ENCODE measurements at regions not wholly inside any gene's neighbourhood (a gene's known extent, or its start where the extent isn't known, plus 50 kb on each side); places are given as distances from the start of the nearest gene placed in this dataset.
A peak's percentile ranks its signal among the peaks of the same experiment; 100 is the strongest.

DNA sequence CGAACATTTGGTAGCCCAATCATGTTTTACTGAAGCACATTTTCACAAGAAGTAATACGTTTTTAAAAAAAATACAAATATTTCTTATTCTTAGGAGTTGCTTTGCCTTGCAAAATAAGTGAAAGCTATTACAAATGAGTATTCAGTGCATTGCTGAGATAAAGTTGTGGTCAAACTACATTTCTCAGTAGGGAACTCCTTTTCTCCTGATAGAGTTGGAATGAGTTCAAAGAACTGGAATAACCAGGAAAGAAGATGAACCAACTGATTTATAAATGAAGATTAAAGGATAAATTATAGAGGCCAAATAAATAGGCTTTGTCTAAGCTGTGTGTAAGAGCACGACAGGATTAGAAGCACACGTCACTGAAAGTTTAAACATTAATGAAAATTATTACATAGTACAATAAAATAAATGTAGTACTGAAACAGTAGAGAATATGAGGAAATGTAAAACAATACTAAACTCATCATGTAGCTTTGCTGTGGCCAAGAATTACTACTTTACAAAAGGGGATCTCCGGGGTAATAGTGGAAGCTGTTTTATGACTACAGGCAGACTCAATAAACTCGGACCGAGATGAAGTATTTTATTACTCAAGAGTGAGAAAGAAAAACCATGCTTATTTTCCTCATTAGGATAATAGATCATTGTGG lies 73.6 kb downstream of the KCNJ2 start:
- Mint-ChIP-seq H3K36me3 (no peaks in the 10 kb centered on the region), H3K4me3 (no peak overlapping the region), H3K27me3 (no peaks in the 10 kb centered on the region), H3K27ac (no peak overlapping the region), H3K9me3 (peaks cover 0 to 5% (median 0%) of the 10 kb centered on the region in 8 donors), H3K4me1 (no peaks in the 10 kb centered on the region)
- POLR2A ChIA-PET (ENCODE audit: partially characterized antibody), result no interaction called here
- Histone ChIP-seq H3K27ac (ENCODE audit: low read depth, low read length) (no peak overlapping the region), H3K4me1 (ENCODE audit: insufficient read depth, low read length) (no peaks in the 10 kb centered on the region), H3K36me3 (ENCODE audit: insufficient read depth, low read length) (no peaks in the 10 kb centered on the region), H3K4me3 (ENCODE audit: low read length in 2 of 2) (no peak overlapping the region), H3K9me3 (ENCODE audit: control insufficient read depth in 1 of 2, low read length in 2 of 2) (no peaks in the 10 kb centered on the region), H3K27me3 (ENCODE audit: insufficient read depth, low read length) (no peaks in the 10 kb centered on the region)
- intact Hi-C loops (cut with micrococcal nuclease), result no loop called here
- CTCF ChIA-PET (ENCODE audit: partially characterized antibody), result interaction anchor here (1.6 kb wide), 1 partner anchor 12 kb away, joined by 5 read pairs; no protein-coding TSS in a partner anchor
- no peak for DNase-seq

DNA sequence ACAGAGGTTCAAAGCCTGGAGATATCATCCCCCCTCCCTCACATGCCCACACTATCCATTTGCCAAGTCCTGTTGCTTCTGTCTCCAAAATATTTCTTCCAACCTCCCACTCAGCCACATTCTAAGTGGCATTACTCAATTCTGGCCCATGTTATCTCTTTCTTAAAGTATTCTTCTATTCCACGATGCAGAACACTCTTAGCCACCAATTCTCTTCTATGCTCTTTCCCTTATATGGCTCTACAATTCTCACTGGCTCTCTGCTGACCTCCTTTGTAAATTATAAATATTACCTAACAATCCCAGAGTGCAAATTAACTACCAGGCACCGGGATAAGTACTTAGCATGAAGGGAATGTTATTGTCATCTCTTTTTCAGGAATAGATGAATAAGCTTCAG lies 82.4 kb downstream of the KCNJ2 start:
- Histone ChIP-seq H3K4me1 (ENCODE audit: insufficient read depth, low read length) (no peaks in the 10 kb centered on the region), H3K4me3 (ENCODE audit: low read length in 2 of 2) (no peak overlapping the region), H3K36me3 (ENCODE audit: insufficient read depth, low read length) (no peaks in the 10 kb centered on the region), H3K9me3 (ENCODE audit: control insufficient read depth in 1 of 2, low read length in 2 of 2) (no peaks in the 10 kb centered on the region), H3K27ac (ENCODE audit: low read depth, low read length) (no peak overlapping the region), H3K27me3 (ENCODE audit: insufficient read depth, low read length) (no peaks in the 10 kb centered on the region)
- Mint-ChIP-seq H3K27ac (no peak overlapping the region), H3K4me3 (no peak overlapping the region), H3K36me3 (no peaks in the 10 kb centered on the region), H3K9me3 (peaks cover 0 to 2% (median 0%) of the 10 kb centered on the region in 8 donors), H3K4me1 (no peaks in the 10 kb centered on the region), H3K27me3 (no peaks in the 10 kb centered on the region)
- ChIA-PET POLR2A (ENCODE audit: partially characterized antibody) (no interaction called here), CTCF (ENCODE audit: partially characterized antibody) (no interaction called here)
- intact Hi-C loops (cut with micrococcal nuclease), result no loop called here
- no peak for DNase-seq

DNA sequence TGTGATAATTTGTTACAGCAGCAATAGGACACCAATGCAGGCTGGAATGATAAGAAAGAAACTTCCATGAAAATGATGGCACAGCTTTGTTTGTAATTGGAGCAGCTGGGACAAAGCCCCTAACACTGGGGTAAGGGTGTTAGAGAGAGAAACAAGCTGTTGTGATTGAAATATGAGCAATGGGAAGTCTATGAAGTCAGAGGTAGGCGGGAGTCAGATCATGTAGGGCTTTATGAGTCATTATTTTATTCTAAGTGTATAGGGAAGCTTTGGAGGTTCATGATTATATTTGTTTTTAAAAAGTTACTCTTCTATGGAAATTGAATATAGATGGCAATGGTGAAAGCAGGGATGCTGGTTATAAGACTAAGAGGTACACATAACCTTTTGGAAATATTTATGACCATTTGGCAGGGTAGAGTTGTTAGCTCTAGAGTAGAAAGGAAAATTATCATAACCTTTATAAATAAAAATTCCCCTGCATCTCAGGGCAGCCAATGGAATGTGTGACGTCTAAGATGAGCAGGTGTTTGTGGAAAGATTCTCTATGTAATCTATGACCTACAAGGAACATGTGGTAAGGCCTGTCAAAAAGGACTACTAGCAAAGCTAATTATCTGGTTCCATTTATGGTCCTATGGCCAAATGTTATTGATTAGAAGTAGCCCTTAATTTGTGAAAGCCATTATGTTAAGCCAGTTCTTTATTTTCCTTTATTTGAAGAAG lies 85.6 kb downstream of the KCNJ2 start:
- no peak overlapping the region for H3K4me3 Mint-ChIP-seq
- no peaks in the 10 kb centered on the region for H3K4me1 Mint-ChIP-seq
- peaks cover 0 to 1% (median 0%) of the 10 kb centered on the region in 8 donors for H3K9me3 Mint-ChIP-seq
- no peak overlapping the region for H3K27ac Mint-ChIP-seq
- H3K27me3 ChIP-seq (ENCODE audit: insufficient read depth, low read length), result no peaks in the 10 kb centered on the region
- ChIA-PET POLR2A (ENCODE audit: partially characterized antibody) (no interaction called here), CTCF (ENCODE audit: partially characterized antibody) (interaction anchor here (1.3 kb wide), 1 partner anchor 12 kb away, joined by 5 read pairs; no protein-coding TSS in a partner anchor)
- H3K9me3 ChIP-seq (ENCODE audit: control insufficient read depth in 1 of 2, low read length in 2 of 2), result no peaks in the 10 kb centered on the region
- no peaks in the 10 kb centered on the region for H3K36me3 ChIP-seq (ENCODE audit: insufficient read depth, low read length)
- no peak overlapping the region for H3K27ac ChIP-seq (ENCODE audit: low read depth, low read length)
- no peaks in the 10 kb centered on the region for H3K27me3 Mint-ChIP-seq
- DNase-seq, result no peak
- no peaks in the 10 kb centered on the region for H3K4me1 ChIP-seq (ENCODE audit: insufficient read depth, low read length)
- intact Hi-C loops (cut with micrococcal nuclease), result no loop called here
- no peak overlapping the region for H3K4me3 ChIP-seq (ENCODE audit: low read length in 2 of 2)
- no peaks in the 10 kb centered on the region for H3K36me3 Mint-ChIP-seq

DNA sequence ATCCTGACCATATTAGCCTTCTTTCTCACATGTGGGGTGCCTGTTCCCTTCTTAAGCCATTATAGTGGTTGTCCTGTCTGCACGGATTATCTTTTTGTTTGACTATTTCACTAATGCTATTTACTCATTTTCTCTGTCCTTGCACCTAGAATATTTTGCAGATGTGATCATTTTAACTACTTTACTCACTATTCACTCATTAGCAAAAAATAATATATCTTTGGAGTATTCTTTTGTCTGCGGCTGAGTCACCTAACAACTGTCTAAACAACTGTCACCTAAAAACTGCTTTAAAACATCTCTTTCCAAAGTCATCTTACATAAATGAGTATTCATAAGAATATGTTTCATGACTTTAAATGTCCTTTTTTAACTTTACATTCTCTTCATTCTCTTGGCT lies 87.4 kb downstream of the KCNJ2 start:
- no peak overlapping the region for H3K27ac ChIP-seq (ENCODE audit: low read depth, low read length)
- no peaks in the 10 kb centered on the region for H3K4me1 ChIP-seq (ENCODE audit: insufficient read depth, low read length)
- Mint-ChIP-seq H3K4me1 (no peaks in the 10 kb centered on the region), H3K4me3 (no peak overlapping the region), H3K27me3 (no peaks in the 10 kb centered on the region), H3K9me3 (peaks cover 0 to 1% (median 0%) of the 10 kb centered on the region in 8 donors), H3K36me3 (no peaks in the 10 kb centered on the region), H3K27ac (no peak overlapping the region)
- no peaks in the 10 kb centered on the region for H3K27me3 ChIP-seq (ENCODE audit: insufficient read depth, low read length)
- ChIA-PET POLR2A (ENCODE audit: partially characterized antibody) (no interaction called here), CTCF (ENCODE audit: partially characterized antibody) (no interaction called here)
- H3K9me3 ChIP-seq (ENCODE audit: control insufficient read depth in 1 of 2, low read length in 2 of 2), result no peaks in the 10 kb centered on the region
- intact Hi-C loops (cut with micrococcal nuclease), result no loop called here
- no peak for DNase-seq
- H3K36me3 ChIP-seq (ENCODE audit: insufficient read depth, low read length), result no peaks in the 10 kb centered on the region
- H3K4me3 ChIP-seq (ENCODE audit: low read length in 2 of 2), result no peak overlapping the region

DNA sequence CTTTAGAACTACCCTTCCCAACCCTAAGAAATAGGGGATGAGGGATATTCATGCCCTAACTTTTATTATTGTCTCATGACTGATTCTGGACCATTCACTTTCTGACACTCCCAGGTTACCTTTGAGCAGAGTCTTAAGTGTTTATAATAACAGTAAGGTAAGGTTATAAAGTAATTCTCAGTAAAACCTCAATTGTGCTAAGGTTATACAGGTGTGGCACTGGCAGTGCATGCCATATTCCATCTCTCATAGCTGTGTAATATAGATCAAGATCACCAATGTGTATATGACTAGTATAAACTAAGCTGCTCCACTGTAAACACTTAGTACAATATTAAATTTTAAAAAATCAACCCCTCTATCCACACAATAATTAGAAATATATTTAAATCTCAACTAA lies 89.1 kb downstream of the KCNJ2 start:
- H3K4me3 ChIP-seq (ENCODE audit: low read length in 2 of 2), result no peak overlapping the region
- CTCF ChIA-PET (ENCODE audit: partially characterized antibody), result no interaction called here
- H3K36me3 Mint-ChIP-seq, result no peaks in the 10 kb centered on the region
- H3K9me3 Mint-ChIP-seq, result peaks cover 0 to 1% (median 0%) of the 10 kb centered on the region in 8 donors
- no peak overlapping the region for H3K4me3 Mint-ChIP-seq
- H3K27ac ChIP-seq (ENCODE audit: low read depth, low read length), result no peak overlapping the region
- no peak overlapping the region for H3K27ac Mint-ChIP-seq
- POLR2A ChIA-PET (ENCODE audit: partially characterized antibody), result no interaction called here
- DNase-seq, result no peak
- H3K4me1 ChIP-seq (ENCODE audit: insufficient read depth, low read length), result no peaks in the 10 kb centered on the region
- intact Hi-C loops (cut with micrococcal nuclease), result no loop called here
- H3K4me1 Mint-ChIP-seq, result no peaks in the 10 kb centered on the region
- H3K27me3 Mint-ChIP-seq, result no peaks in the 10 kb centered on the region
- no peaks in the 10 kb centered on the region for H3K27me3 ChIP-seq (ENCODE audit: insufficient read depth, low read length)
- H3K9me3 ChIP-seq (ENCODE audit: control insufficient read depth in 1 of 2, low read length in 2 of 2), result no peaks in the 10 kb centered on the region
- no peaks in the 10 kb centered on the region for H3K36me3 ChIP-seq (ENCODE audit: insufficient read depth, low read length)

DNA sequence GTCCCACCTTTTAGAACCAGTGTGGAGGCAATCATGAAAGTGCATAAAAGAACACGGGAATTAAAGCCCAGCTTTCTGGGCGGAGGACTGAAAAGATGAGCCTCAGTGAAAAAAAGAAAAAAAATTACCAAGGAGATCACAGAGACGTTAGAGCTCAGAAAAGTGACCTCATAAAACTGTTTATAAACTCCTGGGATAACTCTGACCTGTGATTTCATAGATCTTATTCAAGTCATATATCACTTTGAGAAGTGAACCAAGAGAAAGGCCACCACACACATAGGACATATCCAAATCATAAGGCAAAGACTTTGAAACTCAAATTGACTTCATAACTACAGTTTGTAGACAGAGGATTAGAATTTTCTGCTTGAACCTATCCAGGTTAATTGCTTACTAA lies 90.1 kb downstream of the KCNJ2 start:
- Histone ChIP-seq H3K4me3 (ENCODE audit: low read length in 2 of 2) (no peak overlapping the region), H3K27ac (ENCODE audit: low read depth, low read length) (no peak overlapping the region), H3K4me1 (ENCODE audit: insufficient read depth, low read length) (no peaks in the 10 kb centered on the region), H3K27me3 (ENCODE audit: insufficient read depth, low read length) (no peaks in the 10 kb centered on the region), H3K36me3 (ENCODE audit: insufficient read depth, low read length) (no peaks in the 10 kb centered on the region), H3K9me3 (ENCODE audit: control insufficient read depth in 1 of 2, low read length in 2 of 2) (no peaks in the 10 kb centered on the region)
- Mint-ChIP-seq H3K9me3 (peaks cover 0 to 3% (median 0%) of the 10 kb centered on the region in 8 donors), H3K4me3 (no peak overlapping the region), H3K4me1 (no peaks in the 10 kb centered on the region), H3K36me3 (no peaks in the 10 kb centered on the region), H3K27ac (peak overlapping the region in 1 of 7 donors; percentile 26), H3K27me3 (no peaks in the 10 kb centered on the region)
- ChIA-PET CTCF (ENCODE audit: partially characterized antibody) (no interaction called here), POLR2A (ENCODE audit: partially characterized antibody) (no interaction called here)
- DNase-seq, result no peak
- intact Hi-C loops (cut with micrococcal nuclease), result no loop called here

DNA sequence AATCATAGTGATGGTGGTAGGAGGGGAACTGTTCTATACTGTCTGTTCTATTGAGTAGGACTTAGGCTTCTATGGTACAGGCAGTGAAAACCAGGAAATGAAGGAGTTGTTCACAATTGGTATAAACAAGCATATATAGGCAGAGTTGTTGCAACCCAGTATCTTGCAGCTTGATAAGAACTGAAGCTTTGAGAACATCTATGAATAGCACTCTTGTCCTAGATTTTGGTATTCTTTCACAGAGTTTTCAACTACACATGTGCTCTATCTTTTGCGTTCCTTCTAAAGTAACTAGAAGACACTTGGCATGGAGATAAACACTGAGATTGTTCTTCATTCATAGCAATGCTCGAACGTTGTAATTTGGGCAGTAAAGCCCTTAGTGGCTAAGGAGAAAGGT lies 91.8 kb downstream of the KCNJ2 start:
- Mint-ChIP-seq H3K9me3 (peaks cover 0 to 6% (median 0%) of the 10 kb centered on the region in 8 donors), H3K4me1 (no peaks in the 10 kb centered on the region), H3K36me3 (no peaks in the 10 kb centered on the region), H3K27me3 (no peaks in the 10 kb centered on the region), H3K4me3 (no peak overlapping the region), H3K27ac (no peak overlapping the region)
- H3K27me3 ChIP-seq (ENCODE audit: insufficient read depth, low read length), result no peaks in the 10 kb centered on the region
- no peaks in the 10 kb centered on the region for H3K36me3 ChIP-seq (ENCODE audit: insufficient read depth, low read length)
- POLR2A ChIA-PET (ENCODE audit: partially characterized antibody), result no interaction called here
- H3K27ac ChIP-seq (ENCODE audit: low read depth, low read length), result no peak overlapping the region
- CTCF ChIA-PET (ENCODE audit: partially characterized antibody), result no interaction called here
- H3K4me3 ChIP-seq (ENCODE audit: low read length in 2 of 2), result no peak overlapping the region
- no peaks in the 10 kb centered on the region for H3K9me3 ChIP-seq (ENCODE audit: control insufficient read depth in 1 of 2, low read length in 2 of 2)
- H3K4me1 ChIP-seq (ENCODE audit: insufficient read depth, low read length), result no peaks in the 10 kb centered on the region
- DNase-seq, result no peak
- intact Hi-C loops (cut with micrococcal nuclease), result no loop called here

All from CD4-positive, alpha-beta memory T cell (primary cell).